BJ (cell line): ENCODE measurements at regions not wholly inside any gene's neighbourhood (a gene's known extent, or its start where the extent isn't known, plus 50 kb on each side); places are given as distances from the start of the nearest gene placed in this dataset.

Experiments used
- CTCF ChIA-PET: fragments of 350-600 bp; formaldehyde crosslinking; extraction: SDS; loops from one replicate; lab custom pipeline; 2021; ENCODE audit warnings: antibody characterized with exemption, inconsistent platforms; lab: Yijun Ruan, JAX
- POLR2A ChIA-PET: fragments of 300-600 bp; sonication (Branson Sonifier 250); formaldehyde crosslinking; extraction: SDS; loops from one replicate; lab custom pipeline; 2021; ENCODE audit warnings: antibody characterized with exemption; lab: Charles Lee
- DNase-seq: peaks from one replicate; pipeline ENCODE4 v3.0.0-alpha.2; 2011; ENCODE audit warnings: low read depth
- H3K27me3 ChIP-seq: 2 replicates; pipeline ENCODE4 v1.6.0; 2011; ENCODE audit warnings: low read length; ENCODE audit not compliant: control insufficient read depth, insufficient read depth
- H3K36me3 ChIP-seq: 2 replicates; pipeline ENCODE4 v1.5.1; 2011; ENCODE audit warnings: low read length; ENCODE audit not compliant: control insufficient read depth, insufficient read depth
- H3K4me3 ChIP-seq: 2 replicates; pipeline ENCODE4 v1.5.1; 2011; ENCODE audit warnings: low read depth, mild to moderate bottlenecking, control low read depth, low read length
- CTCF ChIP-seq: IDR thresholded peaks from 2 replicates; pipeline ENCODE4 v1.5.1; 2011; ENCODE audit warnings: low read depth, mild to moderate bottlenecking, control low read depth, inconsistent platforms, low read length, moderate library complexity; ENCODE audit not compliant: insufficient read depth

DNA sequence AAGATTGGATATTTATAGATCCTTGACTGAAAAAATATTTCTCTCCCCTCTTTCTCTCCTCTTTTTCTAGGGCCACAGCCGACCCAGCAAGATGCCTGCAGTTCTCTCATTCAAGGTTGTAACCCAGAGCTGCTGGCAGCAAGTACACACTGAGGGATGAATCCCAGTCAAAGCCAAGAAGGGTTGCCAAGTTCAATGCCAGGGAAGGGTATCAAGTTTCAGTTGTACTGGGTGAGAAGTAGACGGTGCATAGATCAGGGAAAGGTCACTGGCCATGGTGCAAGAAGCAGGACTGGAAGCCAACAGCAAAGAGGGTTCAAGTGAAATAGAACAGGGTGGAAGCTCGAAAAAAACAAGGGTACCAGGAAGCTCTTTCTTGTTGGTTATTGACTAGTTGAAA, 170.2 kb downstream of the NRP2 start:
- TF ChIP-seq CTCF, result no peak
- no peak overlapping the region for H3K4me3 ChIP-seq
- CTCF ChIA-PET, result interaction anchor here (1.0 kb wide), 1 partner anchor 18 kb away, joined by 3 read pairs; no protein-coding TSS in a partner anchor
- H3K36me3 ChIP-seq, result no peaks in the 10 kb centered on the region
- POLR2A ChIA-PET, result interaction anchor here (0.6 kb wide), 1 partner anchor 20 kb away, joined by 3 read pairs; no protein-coding TSS in a partner anchor
- H3K27me3 ChIP-seq, result peaks cover 2% of the 10 kb centered on the region
- no peak for DNase-seq

- Histone ChIP-seq H3K4me3 (no peak overlapping the region), H3K27me3 (no peaks in the 10 kb centered on the region; the same call in 1 of the 2 replicates), H3K36me3 (no peaks in the 10 kb centered on the region)
- no peak for DNase-seq
- no peak for TF ChIP-seq CTCF
- POLR2A ChIA-PET, result no interaction called here
- CTCF ChIA-PET, result no interaction called here
These were observed 168.3 kb downstream of the NRP2 start for GRCh38 chr2:205850611-205851010.

- CTCF ChIA-PET, result no interaction called here
- no peak for DNase-seq
- Histone ChIP-seq H3K4me3 (no peak overlapping the region), H3K27me3 (no peaks in the 10 kb centered on the region; the same call in 1 of the 2 replicates), H3K36me3 (no peaks in the 10 kb centered on the region)
- no peak for TF ChIP-seq CTCF
- POLR2A ChIA-PET, result no interaction called here
These were observed 167.8 kb downstream of the NRP2 start for GRCh38 chr2:205850132-205850531.

GRCh38 chr2:205849136-205849535, 166.8 kb downstream of the NRP2 start:
- TF ChIP-seq CTCF, result no peak
- Histone ChIP-seq H3K27me3 (no peaks in the 10 kb centered on the region; the same call in 1 of the 2 replicates), H3K4me3 (no peak overlapping the region), H3K36me3 (no peaks in the 10 kb centered on the region)
- ChIA-PET CTCF (no interaction called here), POLR2A (no interaction called here)
- no peak for DNase-seq

DNA sequence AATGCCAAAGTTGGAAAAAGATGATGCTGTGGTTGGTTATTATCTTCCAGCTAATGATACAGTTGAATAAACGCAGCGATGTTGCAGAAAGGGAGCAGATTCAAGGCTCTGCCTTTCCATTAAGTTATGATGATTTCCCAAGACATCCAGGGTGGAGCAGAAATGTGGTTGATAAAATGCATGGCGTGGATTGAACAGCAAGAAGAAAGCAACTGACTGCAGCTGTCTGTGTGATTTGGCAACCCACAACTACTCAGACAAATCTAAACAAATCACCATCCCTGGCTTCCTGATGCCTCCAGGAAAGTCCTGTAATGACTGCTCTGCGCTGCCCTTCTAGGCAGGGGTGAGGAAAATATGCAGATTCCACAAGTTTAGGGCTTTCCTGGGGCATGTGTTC, 166.3 kb downstream of the NRP2 start:
- ChIA-PET CTCF (no interaction called here), POLR2A (no interaction called here)
- no peaks in the 10 kb centered on the region; the same call in 1 of the 2 replicates for H3K27me3 ChIP-seq
- H3K4me3 ChIP-seq, result no peak overlapping the region
- no peak for DNase-seq
- TF ChIP-seq CTCF, result no peak
- no peaks in the 10 kb centered on the region for H3K36me3 ChIP-seq
